CD8-positive, alpha-beta memory T cell (primary cell): ENCODE measurements at regions not wholly inside any gene's neighbourhood (a gene's known extent, or its start where the extent isn't known, plus 50 kb on each side); places are given as distances from the start of the nearest gene placed in this dataset.

Source experiments
- CTCF ChIA-PET: fragments of 350-600 bp; sonication (Branson Sonifier 250); formaldehyde crosslinking; loops from one replicate; lab custom pipeline; 2021; ENCODE audit warnings: antibody characterized with exemption; lab: Charles Lee
- POLR2A ChIA-PET: fragments of 350-600 bp; sonication (Branson Sonifier 250); formaldehyde crosslinking; loops from one replicate; lab custom pipeline; 2021; ENCODE audit warnings: antibody characterized with exemption; lab: Charles Lee
- DNase-seq, 5 donors: peaks; one replicate each; pipeline versions ENCODE4 v3.0.0 to v3.0.0-alpha.2; 2020 to 2022; ENCODE audit warnings: mixed read lengths in 1 of 5
- H3K27ac ChIP-seq: one replicate; pipeline ENCODE4 v1.7.0; 2013; ENCODE audit warnings: low read depth, mild to moderate bottlenecking, low read length, moderate library complexity
- H3K27me3 ChIP-seq: 2 replicates; pipeline ENCODE4 v1.7.0; 2013; ENCODE audit warnings: low read length, mild to moderate bottlenecking; ENCODE audit not compliant: insufficient read depth, poor library complexity, severe bottlenecking
- H3K36me3 ChIP-seq: 2 replicates; pipeline ENCODE4 v1.7.0; 2013; ENCODE audit warnings: mild to moderate bottlenecking, low read length, moderate library complexity; ENCODE audit not compliant: insufficient read depth
- H3K4me1 ChIP-seq: 2 replicates; pipeline ENCODE4 v1.7.0; 2013; ENCODE audit warnings: mild to moderate bottlenecking, low read length, moderate library complexity; ENCODE audit not compliant: insufficient read depth
- H3K4me3 ChIP-seq: 2 replicates; pipeline ENCODE4 v1.7.0; 2013; ENCODE audit warnings: mild to moderate bottlenecking, low read length
- H3K9me3 ChIP-seq: 2 replicates; pipeline ENCODE4 v1.7.0; 2013; ENCODE audit warnings: mild to moderate bottlenecking, low read length
- H3K27ac Mint-ChIP-seq, 8 donors: one replicate each; pipeline ENCODE4 v1.8.0; 2020 to 2021; ENCODE audit warnings: mixed read lengths in 8 of 8, mild to moderate bottlenecking in 6 of 8, inconsistent platforms in 3 of 8, moderate library complexity in 3 of 8
- H3K27me3 Mint-ChIP-seq, 2 donors: one replicate each; pipeline ENCODE4 v1.8.0; 2020 to 2021; ENCODE audit warnings: mixed read lengths in 2 of 2, mild to moderate bottlenecking in 1 of 2, moderate library complexity in 1 of 2
- H3K36me3 Mint-ChIP-seq, 3 donors: one replicate each; pipeline ENCODE4 v1.8.0; 2020 to 2021; ENCODE audit warnings: mixed read lengths in 3 of 3, inconsistent platforms in 1 of 3, mild to moderate bottlenecking in 1 of 3
- H3K4me1 Mint-ChIP-seq, 3 donors: one replicate each; pipeline ENCODE4 v1.8.0; 2020 to 2021; ENCODE audit warnings: mixed read lengths in 3 of 3, inconsistent platforms in 1 of 3, mild to moderate bottlenecking in 1 of 3
- H3K4me3 Mint-ChIP-seq, 7 donors: one replicate each; pipeline ENCODE4 v1.8.0; 2020 to 2021; ENCODE audit warnings: mixed read lengths in 7 of 7, mild to moderate bottlenecking in 6 of 7, moderate library complexity in 4 of 7, inconsistent platforms in 2 of 7
- H3K9me3 Mint-ChIP-seq, 5 donors: one replicate each; pipeline ENCODE4 v1.8.0; 2020 to 2022; ENCODE audit warnings: mixed read lengths in 5 of 5, mild to moderate bottlenecking in 3 of 5, moderate library complexity in 2 of 5, inconsistent platforms in 1 of 5

DNA sequence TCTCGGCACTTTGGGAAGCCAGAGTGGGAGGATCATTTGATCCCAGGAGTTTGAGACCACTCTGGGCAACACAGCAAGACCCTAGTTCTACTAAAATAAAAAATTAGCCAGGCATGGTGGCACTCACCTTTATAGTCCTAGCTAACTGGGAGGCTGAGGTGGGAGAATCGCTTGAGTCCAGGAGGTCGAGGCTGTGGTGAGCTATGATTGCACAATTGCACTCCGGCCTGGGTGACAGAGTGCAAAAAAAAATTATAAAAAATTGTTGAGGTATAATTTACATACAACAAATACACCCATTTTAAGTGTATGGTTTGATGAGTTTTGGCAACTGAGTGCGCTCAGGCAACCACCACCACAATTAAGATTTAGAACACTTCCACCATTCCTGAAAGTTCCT is 108.5 kb upstream of the GADD45A start:
- Histone ChIP-seq H3K27ac (no peak overlapping the region), H3K9me3 (no peaks in the 10 kb centered on the region), H3K27me3 (no peaks in the 10 kb centered on the region), H3K4me1 (no peaks in the 10 kb centered on the region), H3K36me3 (no peaks in the 10 kb centered on the region), H3K4me3 (no peak overlapping the region)
- no peak overlapping the region for H3K27ac Mint-ChIP-seq
- ChIA-PET CTCF (no interaction called here), POLR2A (no interaction called here)
- DNase-seq = no peak
- no peaks in the 10 kb centered on the region for H3K9me3 Mint-ChIP-seq
- H3K4me1 Mint-ChIP-seq = no peaks in the 10 kb centered on the region
- no peak overlapping the region for H3K4me3 Mint-ChIP-seq
- H3K36me3 Mint-ChIP-seq = peaks cover 0 to 2% (median 0%) of the 10 kb centered on the region in 3 donors
- peaks cover 0 to 2% of the 10 kb centered on the region in 2 donors for H3K27me3 Mint-ChIP-seq

DNA sequence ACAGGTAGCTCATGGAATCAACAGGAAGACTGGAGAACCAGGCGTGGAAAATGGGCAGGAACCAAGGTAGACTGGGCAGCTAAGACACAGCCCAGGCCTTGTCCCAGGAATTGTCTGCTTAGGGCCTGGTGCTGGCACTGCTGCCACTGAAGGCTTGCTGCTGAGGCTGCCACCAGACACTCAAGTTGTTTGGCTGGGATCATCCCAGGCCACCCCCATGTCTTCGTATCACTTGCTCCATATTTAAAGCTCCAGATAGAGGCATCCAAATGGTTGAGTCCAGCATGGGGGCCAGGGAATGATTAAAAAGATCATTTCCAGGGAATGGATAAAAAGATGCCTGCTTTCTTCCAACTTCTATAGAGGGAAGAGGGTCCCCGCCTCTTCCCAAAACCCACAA is 107.4 kb upstream of the GADD45A start:
- Histone ChIP-seq H3K27me3 (no peaks in the 10 kb centered on the region), H3K4me3 (no peak overlapping the region), H3K36me3 (no peaks in the 10 kb centered on the region), H3K9me3 (no peaks in the 10 kb centered on the region), H3K27ac (no peak overlapping the region), H3K4me1 (no peaks in the 10 kb centered on the region)
- no peaks in the 10 kb centered on the region for H3K9me3 Mint-ChIP-seq
- ChIA-PET CTCF (no interaction called here), POLR2A (no interaction called here)
- H3K27ac Mint-ChIP-seq = no peak overlapping the region
- no peak overlapping the region for H3K4me3 Mint-ChIP-seq
- no peak for DNase-seq
- peaks cover 0 to 3% of the 10 kb centered on the region in 2 donors for H3K27me3 Mint-ChIP-seq
- H3K4me1 Mint-ChIP-seq = no peaks in the 10 kb centered on the region
- H3K36me3 Mint-ChIP-seq = peaks cover 0 to 2% (median 0%) of the 10 kb centered on the region in 3 donors

DNA sequence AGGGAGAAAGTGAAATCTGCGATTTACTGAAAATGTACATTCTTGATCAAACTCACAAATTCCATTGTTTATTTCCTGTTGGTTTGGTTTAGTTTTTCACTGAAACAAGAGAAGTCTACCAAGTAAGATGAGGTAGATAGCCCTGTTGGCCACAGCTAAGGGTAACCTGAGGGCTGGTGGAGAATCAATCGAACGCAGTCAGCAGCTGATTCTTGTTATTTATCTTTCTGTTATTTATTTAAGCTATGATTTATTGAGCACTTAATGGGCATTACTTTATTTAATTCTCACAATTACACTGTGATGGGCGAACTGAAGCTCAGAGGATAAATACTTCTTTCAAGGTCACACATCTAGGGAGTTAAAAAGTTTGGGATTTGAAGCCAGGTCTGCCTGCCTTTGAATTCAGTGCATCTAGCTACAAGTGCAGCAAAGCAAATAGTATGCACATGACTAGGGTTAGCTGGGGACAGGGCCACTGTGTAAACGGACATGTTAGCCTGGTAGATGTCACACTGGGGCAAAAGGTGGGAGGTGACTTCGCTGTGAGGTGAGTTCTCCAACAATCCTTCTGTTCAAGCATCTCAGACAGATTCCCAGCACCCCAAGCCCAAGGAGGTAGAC is 106.5 kb upstream of the GADD45A start:
- H3K9me3 Mint-ChIP-seq = no peaks in the 10 kb centered on the region
- DNase-seq = no peak
- H3K4me3 Mint-ChIP-seq = no peak overlapping the region
- H3K27ac Mint-ChIP-seq = no peak overlapping the region
- Histone ChIP-seq H3K4me3 (no peak overlapping the region), H3K9me3 (no peaks in the 10 kb centered on the region), H3K36me3 (no peaks in the 10 kb centered on the region), H3K27me3 (no peaks in the 10 kb centered on the region), H3K27ac (no peak overlapping the region), H3K4me1 (no peaks in the 10 kb centered on the region)
- H3K4me1 Mint-ChIP-seq = no peaks in the 10 kb centered on the region
- peaks cover 0 to 5% of the 10 kb centered on the region in 2 donors for H3K27me3 Mint-ChIP-seq
- peaks cover 0 to 2% (median 0%) of the 10 kb centered on the region in 3 donors for H3K36me3 Mint-ChIP-seq
- ChIA-PET POLR2A (no interaction called here), CTCF (no interaction called here)

DNA sequence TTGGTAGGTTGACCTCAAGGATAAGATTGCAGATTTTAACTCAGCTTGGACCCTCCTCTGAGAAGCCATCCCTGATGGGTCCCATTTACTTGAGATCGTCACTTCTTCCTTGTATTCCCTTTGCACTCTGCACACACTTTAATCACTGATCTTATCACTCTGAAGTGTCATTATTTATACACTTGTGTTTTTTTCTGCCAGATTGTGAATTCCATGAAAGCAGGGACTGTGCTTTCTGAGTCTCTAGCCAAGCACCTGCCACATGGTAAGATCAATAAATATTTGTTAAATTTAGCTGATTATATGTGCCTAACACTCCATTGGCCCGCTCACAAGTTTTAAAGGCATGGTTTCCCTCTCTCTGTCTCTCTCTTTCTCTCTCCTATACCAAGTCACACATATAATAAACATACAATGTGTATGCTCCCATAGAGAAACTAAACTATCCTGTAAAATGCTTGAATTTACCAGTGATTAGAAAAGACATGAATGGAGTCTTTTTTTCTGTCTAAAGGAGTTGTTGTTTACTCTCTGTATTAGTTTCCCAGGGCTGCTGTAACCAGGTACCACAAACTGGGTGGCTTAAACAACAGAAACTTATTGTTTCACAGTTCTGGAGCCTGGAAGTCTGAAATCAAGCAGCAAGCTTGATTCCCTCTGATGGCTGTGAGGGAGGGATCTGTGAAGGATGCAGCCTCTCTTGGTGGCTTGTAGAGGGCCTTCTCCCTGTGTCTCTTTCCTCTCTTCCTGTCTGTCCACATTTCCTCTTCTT is 105.2 kb upstream of the GADD45A start:
- no peak overlapping the region for H3K4me3 Mint-ChIP-seq
- no peaks in the 10 kb centered on the region for H3K36me3 Mint-ChIP-seq
- Histone ChIP-seq H3K27me3 (no peaks in the 10 kb centered on the region), H3K4me1 (no peaks in the 10 kb centered on the region), H3K9me3 (no peaks in the 10 kb centered on the region), H3K36me3 (no peaks in the 10 kb centered on the region), H3K4me3 (no peak overlapping the region), H3K27ac (no peak overlapping the region)
- POLR2A ChIA-PET = no interaction called here
- H3K4me1 Mint-ChIP-seq = no peaks in the 10 kb centered on the region
- CTCF ChIA-PET = interaction anchor here (1.4 kb wide), 1 partner anchor 186 kb away, joined by 5 read pairs; no protein-coding TSS in a partner anchor
- H3K27ac Mint-ChIP-seq = no peak overlapping the region
- H3K9me3 Mint-ChIP-seq = no peaks in the 10 kb centered on the region
- peaks cover 0 to 5% of the 10 kb centered on the region in 2 donors for H3K27me3 Mint-ChIP-seq
- no peak for DNase-seq

DNA sequence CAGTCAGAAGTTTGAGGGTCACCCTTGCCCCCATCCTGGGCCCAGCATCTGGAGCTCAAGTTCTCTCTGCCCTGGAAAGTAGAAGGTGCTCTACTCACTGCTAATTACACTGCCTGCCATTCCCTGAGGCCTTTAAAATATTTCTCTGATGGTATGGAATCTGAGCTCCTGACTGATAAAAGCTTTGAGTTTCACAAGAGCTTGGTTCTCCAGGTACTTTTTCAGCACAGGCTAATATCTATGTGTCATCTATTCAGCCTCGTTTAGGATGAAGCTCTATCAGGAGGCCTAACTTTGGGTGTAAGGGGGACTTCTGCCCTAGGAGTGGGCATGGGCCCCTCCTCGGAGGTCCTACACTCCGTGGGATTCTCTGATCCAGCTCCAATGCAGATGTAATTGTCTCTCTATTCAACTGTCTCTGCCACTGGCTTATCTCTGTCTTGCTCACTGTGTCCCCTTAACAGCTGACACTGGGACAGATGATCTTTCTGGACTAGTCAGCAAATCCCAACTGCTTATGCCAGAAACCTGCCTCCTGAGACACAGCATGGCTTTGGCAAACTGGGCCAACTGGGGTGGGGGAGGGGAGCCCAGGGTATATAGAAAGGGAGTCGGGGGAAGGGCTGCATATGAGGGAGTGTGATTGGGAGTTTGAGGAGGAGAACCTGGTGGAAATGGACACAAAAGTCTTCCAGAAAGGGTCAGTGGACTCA is 104.2 kb upstream of the GADD45A start:
- H3K27ac Mint-ChIP-seq = no peak overlapping the region
- POLR2A ChIA-PET = no interaction called here

DNA sequence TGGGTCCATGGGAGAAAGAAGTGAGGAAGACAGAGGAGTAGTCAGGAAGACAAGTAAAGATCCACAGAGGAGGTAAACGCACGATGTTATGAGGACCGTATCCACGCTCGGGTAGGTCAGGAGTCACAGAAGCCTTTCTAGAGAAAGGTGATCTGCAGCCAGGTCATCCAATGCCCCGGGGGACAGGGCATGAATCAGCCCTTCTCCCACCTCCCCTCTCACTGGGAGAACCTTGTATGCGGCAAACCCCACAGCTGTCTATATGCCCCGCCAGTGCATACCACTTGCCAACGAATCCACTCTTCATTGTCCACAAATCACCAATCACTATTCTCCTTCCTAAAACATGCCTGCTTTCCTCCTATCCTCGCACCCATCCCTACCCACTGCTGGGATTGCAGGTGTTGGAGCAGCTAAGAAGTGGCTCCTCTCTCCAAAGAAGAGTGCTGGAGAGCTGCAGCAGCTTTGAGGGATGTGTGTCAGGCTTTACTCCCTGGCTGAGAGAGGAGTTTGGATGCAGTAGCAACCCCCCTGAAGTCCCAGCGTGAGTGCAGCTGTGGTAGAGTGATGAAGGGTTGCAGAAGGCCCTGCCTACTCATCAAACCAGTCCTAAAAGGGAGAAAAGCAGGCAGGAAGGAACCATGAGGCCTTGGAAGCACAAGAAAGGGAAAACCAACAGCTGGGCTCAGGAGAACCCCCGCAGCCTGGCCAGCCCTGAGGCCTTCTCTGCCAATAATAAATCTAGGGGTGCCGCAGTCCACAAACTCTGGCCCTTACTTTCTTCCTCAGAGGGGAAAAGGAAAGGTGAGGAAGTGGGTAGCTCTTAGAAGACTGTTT is 102.2 kb upstream of the GADD45A start:
- Mint-ChIP-seq H3K4me3 (no peak overlapping the region), H3K4me1 (no peaks in the 10 kb centered on the region), H3K27ac (no peak overlapping the region), H3K36me3 (no peaks in the 10 kb centered on the region), H3K9me3 (no peaks in the 10 kb centered on the region), H3K27me3 (peaks cover 0 to 5% of the 10 kb centered on the region in 2 donors)
- POLR2A ChIA-PET = no interaction called here
- no peak for DNase-seq
- no peaks in the 10 kb centered on the region for H3K27me3 ChIP-seq
- H3K36me3 ChIP-seq = no peaks in the 10 kb centered on the region
- no peaks in the 10 kb centered on the region for H3K9me3 ChIP-seq
- H3K4me1 ChIP-seq = no peaks in the 10 kb centered on the region
- CTCF ChIA-PET = interaction anchor here (1.1 to 1.6 kb wide), 2 partner anchors 177 to 184 kb away, joined by 3 read pairs; no protein-coding TSS in a partner anchor
- H3K27ac ChIP-seq = no peak overlapping the region
- no peak overlapping the region for H3K4me3 ChIP-seq

More for the DNA sequence above, 104.2 kb upstream of the GADD45A start:
- CTCF ChIA-PET = interaction anchor here (1.4 kb wide), 1 partner anchor 185 kb away, joined by 5 read pairs; no protein-coding TSS in a partner anchor
- H3K36me3 Mint-ChIP-seq = no peaks in the 10 kb centered on the region
- no peaks in the 10 kb centered on the region for H3K36me3 ChIP-seq
- H3K4me3 Mint-ChIP-seq = no peak overlapping the region
- no peak for DNase-seq
- no peaks in the 10 kb centered on the region for H3K9me3 Mint-ChIP-seq
- H3K4me3 ChIP-seq = no peak overlapping the region
- no peak overlapping the region for H3K27ac ChIP-seq
- H3K4me1 ChIP-seq = no peaks in the 10 kb centered on the region
- H3K9me3 ChIP-seq = no peaks in the 10 kb centered on the region
- H3K27me3 Mint-ChIP-seq = peaks cover 0 to 5% of the 10 kb centered on the region in 2 donors
- H3K4me1 Mint-ChIP-seq = no peaks in the 10 kb centered on the region
- H3K27me3 ChIP-seq = no peaks in the 10 kb centered on the region

DNA sequence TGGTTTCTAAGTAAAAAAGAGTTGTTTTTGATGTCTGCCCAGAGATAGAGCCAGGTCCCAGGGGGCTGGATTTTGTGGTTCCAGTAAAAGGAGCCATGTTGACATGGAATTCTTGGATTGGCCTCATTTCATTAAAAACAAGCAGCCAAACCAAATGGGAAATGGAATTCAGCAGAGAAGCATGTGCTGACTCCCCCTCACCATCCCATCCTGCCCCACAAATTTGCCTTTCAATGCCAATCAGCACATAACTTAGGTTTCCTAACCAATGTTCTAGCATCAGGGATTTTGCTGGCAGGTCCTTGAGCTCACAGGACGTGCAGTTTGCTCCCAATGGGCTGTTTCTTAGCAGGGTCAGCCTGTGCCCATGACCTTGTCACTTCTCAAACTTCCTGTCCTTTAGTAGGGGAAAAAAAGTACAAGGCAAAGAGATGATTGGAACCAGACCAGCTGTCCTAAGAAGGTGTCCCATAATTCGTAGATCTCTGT is 101.5 kb upstream of the GADD45A start:
- Histone ChIP-seq H3K4me3 (no peak overlapping the region), H3K9me3 (no peaks in the 10 kb centered on the region), H3K4me1 (no peaks in the 10 kb centered on the region), H3K27ac (no peak overlapping the region), H3K36me3 (no peaks in the 10 kb centered on the region), H3K27me3 (no peaks in the 10 kb centered on the region)
- ChIA-PET CTCF (interaction anchor here (1.1 to 1.6 kb wide), 2 partner anchors 177 to 184 kb away, joined by 3 read pairs; no protein-coding TSS in a partner anchor), POLR2A (no interaction called here)
- Mint-ChIP-seq H3K9me3 (no peaks in the 10 kb centered on the region), H3K36me3 (no peaks in the 10 kb centered on the region), H3K27me3 (peaks cover 0 to 5% of the 10 kb centered on the region in 2 donors), H3K4me1 (no peaks in the 10 kb centered on the region), H3K27ac (no peak overlapping the region), H3K4me3 (no peak overlapping the region)
- no peak for DNase-seq
